ENCODE measurements at regions not wholly inside any gene's neighbourhood (a gene's known extent, or its start where the extent isn't known, plus 50 kb on each side); places are given as distances from the start of the nearest gene placed in this dataset.

GRCh38 chrX:124462931-124463330, 116.6 kb downstream of the SH2D1A start:
- no peak overlapping the region for H3K4me3 ChIP-seq (ENCODE audit: low read length)
- TF ChIP-seq CTCF (conservative IDR thresholded peaks at IDR 0.05; ENCODE audit: low read length): no peak
- no peak for DNase-seq (ENCODE audit: low read depth)

GRCh38 chrX:124467202-124467601, 120.8 kb downstream of the SH2D1A start:
- H3K4me3 ChIP-seq (ENCODE audit: low read length): no peak overlapping the region
- no peak for TF ChIP-seq CTCF (conservative IDR thresholded peaks at IDR 0.05; ENCODE audit: low read length)
- DNase-seq (ENCODE audit: low read depth): no peak

DNA sequence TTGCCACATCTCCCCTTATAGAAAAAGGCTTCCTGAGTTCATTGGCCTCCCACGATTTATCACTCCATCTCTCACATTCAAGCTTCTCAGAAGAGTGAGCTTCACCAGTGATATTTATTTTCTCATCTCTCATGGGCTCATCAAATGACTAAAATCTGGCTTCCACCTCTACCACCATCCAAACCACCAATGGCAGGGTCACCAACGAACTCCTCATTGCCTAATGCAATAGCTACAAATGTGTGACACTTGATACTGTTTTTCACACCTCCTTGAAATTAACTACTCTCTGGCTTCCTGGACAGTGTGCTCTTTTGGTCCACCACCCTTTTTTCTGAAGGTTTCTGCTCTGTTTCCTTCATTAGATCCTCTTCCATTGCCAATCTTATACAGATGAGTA, 129.0 kb downstream of the SH2D1A start:
- no peak for TF ChIP-seq CTCF (conservative IDR thresholded peaks at IDR 0.05; ENCODE audit: low read length)
- no peak overlapping the region for H3K4me3 ChIP-seq (ENCODE audit: low read length)
- no peak for DNase-seq (ENCODE audit: low read depth)

DNA sequence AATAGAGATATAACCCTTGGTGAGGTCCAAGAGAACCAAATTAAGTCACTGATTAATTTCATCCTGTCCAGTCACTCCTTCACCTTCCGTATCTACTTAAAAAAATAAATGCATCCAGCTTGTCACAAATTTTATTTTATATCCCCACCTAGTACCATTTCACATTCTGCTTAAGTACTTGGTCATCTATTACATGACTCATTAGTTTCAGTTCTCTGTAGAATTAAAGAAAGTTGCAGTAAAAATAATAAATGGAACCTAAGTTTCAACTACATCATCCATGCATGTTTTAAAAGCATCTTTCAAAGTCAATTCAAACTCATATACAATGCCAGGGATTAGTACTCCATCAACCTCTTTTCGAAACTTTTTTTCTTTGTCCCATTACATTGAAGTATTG, 130.2 kb downstream of the SH2D1A start:
- H3K4me3 ChIP-seq (ENCODE audit: low read length): no peak overlapping the region
- no peak for TF ChIP-seq CTCF (conservative IDR thresholded peaks at IDR 0.05; ENCODE audit: low read length)
- DNase-seq (ENCODE audit: low read depth): no peak

GRCh38 chrX:124478046-124478445, 131.7 kb downstream of the SH2D1A start:
- DNase-seq (ENCODE audit: low read depth): no peak
- no peak overlapping the region for H3K4me3 ChIP-seq (ENCODE audit: low read length)
- no peak for TF ChIP-seq CTCF (conservative IDR thresholded peaks at IDR 0.05; ENCODE audit: low read length)

- no peak for DNase-seq (ENCODE audit: low read depth)
- TF ChIP-seq CTCF (conservative IDR thresholded peaks at IDR 0.05; ENCODE audit: low read length): no peak
- H3K4me3 ChIP-seq (ENCODE audit: low read length): no peak overlapping the region
Measured at GRCh38 chrX:124488412-124489161, 142.2 kb downstream of the SH2D1A start.

- TF ChIP-seq CTCF (conservative IDR thresholded peaks at IDR 0.05; ENCODE audit: low read length): no peak
- H3K4me3 ChIP-seq (ENCODE audit: low read length): no peak overlapping the region
- no peak for DNase-seq (ENCODE audit: low read depth)
Measured at GRCh38 chrX:124493984-124494383, 147.6 kb downstream of the SH2D1A start.
